Adrenal gland (tissue), 9 donors: ENCODE measurements at regions not wholly inside any gene's neighbourhood (a gene's known extent, or its start where the extent isn't known, plus 50 kb on each side); places are given as distances from the start of the nearest gene placed in this dataset.

Experiments
- DNase-seq, 7 donors: peaks; one replicate each; pipeline ENCODE4 v3.0.0-alpha.2; 2019 to 2020
- H3K27ac ChIP-seq, 5 donors: fragments of 200-600 bp; sonication (generic) in 4 of 5; 1 replicate in 3 of 5; 2 replicates in 2 of 5; pipeline versions ENCODE4 v1.5.1 to v1.8.0; 2016 to 2020; ENCODE audit warnings: mild to moderate bottlenecking in 1 of 5
- H3K27me3 ChIP-seq: fragments of 200-600 bp; 2 replicates; pipeline ENCODE4 v1.8.0; 2021
- H3K36me3 ChIP-seq, 2 donors: fragments of 200-600 bp; replicated peaks in 1 of 2; 1 replicate in 1 of 2; 2 replicates in 1 of 2; pipeline versions ENCODE4 v1.5.1 to v1.8.0; 2018 to 2022
- H3K4me1 ChIP-seq, 2 donors: fragments of 200-600 bp; replicated peaks in 1 of 2; 1 replicate in 1 of 2; 2 replicates in 1 of 2; pipeline versions ENCODE4 v1.5.1 to v1.8.0; 2018 to 2021
- H3K4me3 ChIP-seq, 4 donors: fragments of 200-600 bp; sonication (generic) in 3 of 4; one replicate each; pipeline ENCODE4 v1.5.1; 2016 to 2018
- H3K9me3 ChIP-seq, 3 donors: fragments of 200-600 bp; sonication (generic) in 1 of 3; replicated peaks in 1 of 3; 1 replicate in 2 of 3; 2 replicates in 1 of 3; pipeline versions ENCODE4 v1.5.1 to v1.8.0; 2016 to 2021
- POLR2A ChIP-seq, 2 donors: fragments of 450-650 bp; IDR thresholded peaks; one replicate each; pipeline ENCODE4 v1.6.1; 2017; ENCODE audit warnings: antibody characterized with exemption in 2 of 2, mild to moderate bottlenecking in 2 of 2, moderate library complexity in 1 of 2
- WGBS, 4 donors: extraction: QIAGEN DNeasy Blood & Tissue Kit in 2 of 4; methylation state at CpG; one replicate each; pipeline versions ENCODE4 v1.1.5 to v1.1.7; 2013 to 2017; 5-methylcytosine and 5-hydroxymethylcytosine counted together
- intact Hi-C, 2 donors: fragments of 100-400 bp; cut with DNase I; formaldehyde crosslinking; loops; one replicate each; pipeline versions ENCODE4 v1.14.1 to v1.15.0; 2022 to 2023
- TF ChIP-seq, protein P1 (sequence below), 6 experiments: fragments of 450-650 bp in 4 of 6; fragments of 200-600 bp in 2 of 6; sonication (generic) in 1 of 6; IDR thresholded peaks; 1 replicate in 5 of 6; 2 replicates in 1 of 6; pipeline versions ENCODE4 v1.5.1 to v1.8.0; 2016 to 2021; ENCODE audit warnings: antibody characterized with exemption in 6 of 6, mild to moderate bottlenecking in 2 of 6, moderate library complexity in 1 of 6
- donor health status: healthy with polysubstance abuse.
- donor health status: Bipolar disorder and iron deficiency.
- donor health status: DM: yes; HTN: yes; CAD: no.
- donor health status: DM: no; HTN: no; CAD: no.
- donor health status: DM: no; HTN: no; CAD: no.

DNA sequence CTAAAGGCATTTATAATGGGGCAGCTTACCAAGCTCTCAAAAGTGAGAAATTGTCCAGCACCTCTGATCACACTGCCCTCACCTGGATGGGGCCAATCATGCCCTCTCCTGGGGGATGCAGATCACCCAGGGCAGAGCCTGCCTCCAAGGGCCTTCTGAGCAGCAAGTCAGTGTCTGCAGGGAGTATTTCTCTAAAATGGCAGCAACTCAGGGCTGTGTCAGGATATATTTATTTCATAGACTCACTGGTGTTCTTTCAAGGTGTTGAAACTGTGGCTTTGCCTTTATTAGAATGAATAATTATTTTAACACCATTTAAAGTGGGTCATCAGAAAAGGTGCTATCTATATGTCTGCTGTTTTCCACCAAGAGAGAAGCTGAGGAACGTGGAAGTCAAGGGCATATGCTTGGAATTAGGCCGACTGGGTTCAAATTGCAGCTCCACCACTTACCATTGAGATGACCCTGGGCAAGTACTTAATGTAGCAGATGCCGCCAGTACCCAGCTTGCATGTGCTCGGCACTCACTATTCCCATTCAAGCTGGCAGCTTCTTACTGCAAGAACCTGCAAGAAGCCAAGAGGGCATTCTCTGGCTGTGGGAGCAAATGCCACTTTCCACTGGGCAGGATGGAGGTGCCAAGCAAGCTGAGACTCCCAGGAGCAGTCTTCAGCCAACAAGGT lies 590.0 kb downstream of the BCOR start:
- intact Hi-C loops = no loop called here
- DNase-seq = no peak
- Histone ChIP-seq H3K27ac (no peak overlapping the region), H3K27me3 (peaks cover 3% of the 10 kb centered on the region), H3K36me3 (no peaks in the 10 kb centered on the region), H3K4me3 (no peak overlapping the region), H3K9me3 (no peaks in the 10 kb centered on the region), H3K4me1 (no peaks in the 10 kb centered on the region)
- 80 to 89% (median 88%) methylated on average over 4 of the region's 4 CpGs for WGBS, 4 donors
- no peak for TF ChIP-seq POLR2A (IDR thresholded peaks at IDR 0.05)
- TF ChIP-seq, protein P1, sequence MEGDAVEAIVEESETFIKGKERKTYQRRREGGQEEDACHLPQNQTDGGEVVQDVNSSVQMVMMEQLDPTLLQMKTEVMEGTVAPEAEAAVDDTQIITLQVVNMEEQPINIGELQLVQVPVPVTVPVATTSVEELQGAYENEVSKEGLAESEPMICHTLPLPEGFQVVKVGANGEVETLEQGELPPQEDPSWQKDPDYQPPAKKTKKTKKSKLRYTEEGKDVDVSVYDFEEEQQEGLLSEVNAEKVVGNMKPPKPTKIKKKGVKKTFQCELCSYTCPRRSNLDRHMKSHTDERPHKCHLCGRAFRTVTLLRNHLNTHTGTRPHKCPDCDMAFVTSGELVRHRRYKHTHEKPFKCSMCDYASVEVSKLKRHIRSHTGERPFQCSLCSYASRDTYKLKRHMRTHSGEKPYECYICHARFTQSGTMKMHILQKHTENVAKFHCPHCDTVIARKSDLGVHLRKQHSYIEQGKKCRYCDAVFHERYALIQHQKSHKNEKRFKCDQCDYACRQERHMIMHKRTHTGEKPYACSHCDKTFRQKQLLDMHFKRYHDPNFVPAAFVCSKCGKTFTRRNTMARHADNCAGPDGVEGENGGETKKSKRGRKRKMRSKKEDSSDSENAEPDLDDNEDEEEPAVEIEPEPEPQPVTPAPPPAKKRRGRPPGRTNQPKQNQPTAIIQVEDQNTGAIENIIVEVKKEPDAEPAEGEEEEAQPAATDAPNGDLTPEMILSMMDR (IDR thresholded peaks at IDR 0.05) = no peak

DNA sequence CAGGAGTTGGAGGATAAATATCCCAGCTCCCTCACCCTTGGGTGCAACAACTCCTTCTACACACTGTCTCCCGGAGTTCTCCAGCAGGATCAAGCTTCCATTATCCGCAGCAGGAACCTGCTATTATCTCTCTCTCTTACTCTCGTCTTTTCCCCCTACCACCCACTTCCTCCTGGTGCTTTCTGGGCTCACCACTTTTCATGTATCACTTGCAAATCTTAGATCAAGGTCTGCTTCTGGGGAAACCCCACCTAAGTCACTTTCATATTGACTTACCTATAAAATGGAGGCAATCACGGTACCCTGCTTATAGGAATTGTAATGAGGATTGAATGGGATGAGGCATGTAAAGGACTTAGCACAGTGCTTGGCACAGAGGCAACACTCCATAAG lies 589.5 kb downstream of the BCOR start:
- Histone ChIP-seq H3K36me3 (no peaks in the 10 kb centered on the region), H3K27me3 (peaks cover 3% of the 10 kb centered on the region), H3K4me3 (no peak overlapping the region), H3K27ac (no peak overlapping the region), H3K4me1 (no peaks in the 10 kb centered on the region), H3K9me3 (no peaks in the 10 kb centered on the region)
- DNase-seq = no peak
- 83 to 95% (median 88%) methylated on average over 4 of the region's 4 CpGs for WGBS, 4 donors
- intact Hi-C loops = no loop called here
- TF ChIP-seq POLR2A (IDR thresholded peaks at IDR 0.05) = no peak
- TF ChIP-seq, protein P1 (IDR thresholded peaks at IDR 0.05) = no peak

DNA sequence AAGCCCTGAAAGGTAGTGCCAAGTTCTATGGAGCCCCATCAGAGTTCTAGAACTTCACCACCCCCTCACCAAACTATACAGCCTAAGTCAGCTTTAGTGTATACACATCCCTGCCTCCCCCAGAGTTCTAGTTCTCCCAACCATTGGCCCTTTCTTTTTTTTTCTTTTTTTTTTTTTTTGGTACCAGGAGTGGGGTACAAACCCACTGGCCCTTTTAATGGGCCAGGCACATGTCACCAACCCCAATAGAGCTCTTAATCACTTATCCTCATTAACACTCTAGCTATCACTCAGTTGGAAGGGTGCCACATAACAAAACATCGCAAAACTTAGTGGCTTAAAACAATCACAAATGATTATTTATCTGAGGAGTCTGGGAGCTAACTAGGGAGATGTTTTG lies 588.6 kb downstream of the BCOR start:
- Histone ChIP-seq H3K27ac (no peak overlapping the region), H3K4me1 (no peaks in the 10 kb centered on the region), H3K27me3 (peaks cover 3% of the 10 kb centered on the region), H3K36me3 (no peaks in the 10 kb centered on the region), H3K4me3 (no peak overlapping the region), H3K9me3 (no peaks in the 10 kb centered on the region)
- DNase-seq = no peak
- TF ChIP-seq, protein P1 (IDR thresholded peaks at IDR 0.05) = no peak
- TF ChIP-seq POLR2A (IDR thresholded peaks at IDR 0.05) = no peak
- intact Hi-C loops = no loop called here
- 72 to 100% (median 91%) methylated on average over 1 of the region's 1 CpG for WGBS, 4 donors

DNA sequence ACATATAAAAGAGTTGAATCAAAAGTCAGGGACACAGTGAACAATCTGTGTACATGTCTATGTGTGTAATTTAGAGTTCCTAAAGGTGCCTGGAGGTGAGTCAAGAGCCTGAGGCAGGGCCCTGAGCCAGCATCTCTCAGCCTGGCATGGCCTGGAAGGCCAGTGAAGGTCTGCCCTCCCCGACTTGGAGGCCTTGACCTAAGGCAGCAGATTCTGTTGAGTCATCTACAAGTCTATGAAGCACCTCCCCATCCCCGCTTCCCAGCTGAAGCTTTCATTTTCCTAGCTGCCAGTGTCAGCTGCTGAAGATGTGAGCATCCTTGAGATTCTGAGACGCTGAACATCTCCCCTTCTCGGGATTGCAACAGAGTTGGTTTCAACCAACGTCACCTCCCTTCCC lies 583.9 kb downstream of the BCOR start:
- intact Hi-C loops = no loop called here
- H3K9me3 ChIP-seq = no peaks in the 10 kb centered on the region
- TF ChIP-seq, protein P1 (IDR thresholded peaks at IDR 0.05) = no peak
- no peak for TF ChIP-seq POLR2A (IDR thresholded peaks at IDR 0.05)
- H3K27ac ChIP-seq = peak overlapping the region in 2 of 5 donors; percentile 3 to 26
- WGBS, 4 donors = 18 to 47% (median 39%) methylated on average over 2 to 5 of the region's 5 CpGs
- no peaks in the 10 kb centered on the region for H3K36me3 ChIP-seq
- DNase-seq = peak; percentile 65 to 91 (median 83)
- no peak overlapping the region for H3K4me3 ChIP-seq
- H3K4me1 ChIP-seq = no peaks in the 10 kb centered on the region
- H3K27me3 ChIP-seq = peaks cover 8% of the 10 kb centered on the region
